ENCODE measurements at regions not wholly inside any gene's neighbourhood (a gene's known extent, or its start where the extent isn't known, plus 50 kb on each side); places are given as distances from the start of the nearest gene placed in this dataset.

GRCh38 chr4:36477861-36478260, 196.4 kb downstream of the DTHD1 start:
- no peaks in the 10 kb centered on the region for H3K36me3 Mint-ChIP-seq (ENCODE audit: low read depth)
- H3K4me1 ChIP-seq (ENCODE audit: insufficient read depth, low read length) = no peaks in the 10 kb centered on the region
- POLR2A ChIA-PET = no interaction called here
- no peak for DNase-seq
- H3K36me3 ChIP-seq (ENCODE audit: insufficient read depth, low read length) = no peaks in the 10 kb centered on the region
- no peaks in the 10 kb centered on the region for H3K9me3 Mint-ChIP-seq
- no peak overlapping the region for H3K4me3 ChIP-seq (ENCODE audit: low read length)
- no peak for TF ChIP-seq CTCF (IDR thresholded peaks at IDR 0.05)
- peaks cover 23% of the 10 kb centered on the region for H3K27me3 Mint-ChIP-seq
- H3K27ac ChIP-seq (ENCODE audit: low read depth in 1 of 2, low read length in 2 of 2) = no peak overlapping the region
- H3K27ac Mint-ChIP-seq = no peak overlapping the region
- no peak for ATAC-seq (ENCODE audit: poor library complexity)
- no peak overlapping the region for H3K4me3 Mint-ChIP-seq
- peaks cover 0 to 6% of the 10 kb centered on the region in 2 experiments for H3K27me3 ChIP-seq (ENCODE audit: control insufficient read depth in 1 of 2, insufficient read depth in 2 of 2, low read length in 2 of 2)
- H3K4me1 Mint-ChIP-seq (ENCODE audit: low read depth) = no peaks in the 10 kb centered on the region
- H3K9me3 ChIP-seq (ENCODE audit: control insufficient read depth in 1 of 2, insufficient read depth in 1 of 2, low read length in 2 of 2) = no peaks in the 10 kb centered on the region
- intact Hi-C loops (cut with DNase I, micrococcal nuclease) = no loop called here
- CTCF ChIA-PET = no interaction called here

- DNase-seq (no peak), ATAC-seq (ENCODE audit: poor library complexity) (no peak)
- H3K4me3 ChIP-seq (ENCODE audit: low read length) = no peak overlapping the region
- no peak overlapping the region for H3K27ac Mint-ChIP-seq
- H3K9me3 Mint-ChIP-seq = no peaks in the 10 kb centered on the region
- H3K27me3 Mint-ChIP-seq = peaks cover 20% of the 10 kb centered on the region
- no peaks in the 10 kb centered on the region for H3K36me3 Mint-ChIP-seq (ENCODE audit: low read depth)
- no peaks in the 10 kb centered on the region for H3K9me3 ChIP-seq (ENCODE audit: control insufficient read depth in 1 of 2, insufficient read depth in 1 of 2, low read length in 2 of 2)
- no peak overlapping the region for H3K27ac ChIP-seq (ENCODE audit: low read depth in 1 of 2, low read length in 2 of 2)
- no peak overlapping the region for H3K4me3 Mint-ChIP-seq
- intact Hi-C loops (cut with DNase I, micrococcal nuclease) = no loop called here
- ChIA-PET POLR2A (no interaction called here), CTCF (no interaction called here)
- H3K4me1 Mint-ChIP-seq (ENCODE audit: low read depth) = no peaks in the 10 kb centered on the region
- H3K4me1 ChIP-seq (ENCODE audit: insufficient read depth, low read length) = no peaks in the 10 kb centered on the region
- peaks cover 0 to 6% of the 10 kb centered on the region in 2 experiments for H3K27me3 ChIP-seq (ENCODE audit: control insufficient read depth in 1 of 2, insufficient read depth in 2 of 2, low read length in 2 of 2)
- no peak for TF ChIP-seq CTCF (IDR thresholded peaks at IDR 0.05)
- no peaks in the 10 kb centered on the region for H3K36me3 ChIP-seq (ENCODE audit: insufficient read depth, low read length)
Measured at GRCh38 chr4:36485885-36486284, 204.5 kb downstream of the DTHD1 start.

GRCh38 chr4:36489798-36490197, 208.4 kb downstream of the DTHD1 start:
- H3K27me3 Mint-ChIP-seq = peaks cover 12% of the 10 kb centered on the region
- no peaks in the 10 kb centered on the region for H3K36me3 Mint-ChIP-seq (ENCODE audit: low read depth)
- ChIA-PET CTCF (no interaction called here), POLR2A (no interaction called here)
- no peaks in the 10 kb centered on the region for H3K4me1 ChIP-seq (ENCODE audit: insufficient read depth, low read length)
- H3K27ac ChIP-seq (ENCODE audit: low read depth in 1 of 2, low read length in 2 of 2) = no peak overlapping the region
- no peaks in the 10 kb centered on the region for H3K9me3 Mint-ChIP-seq
- no peaks in the 10 kb centered on the region for H3K27me3 ChIP-seq (ENCODE audit: control insufficient read depth in 1 of 2, insufficient read depth in 2 of 2, low read length in 2 of 2)
- H3K9me3 ChIP-seq (ENCODE audit: control insufficient read depth in 1 of 2, insufficient read depth in 1 of 2, low read length in 2 of 2) = no peaks in the 10 kb centered on the region
- intact Hi-C loops (cut with DNase I, micrococcal nuclease) = no loop called here
- ATAC-seq (ENCODE audit: poor library complexity) = no peak
- DNase-seq = no peak
- H3K36me3 ChIP-seq (ENCODE audit: insufficient read depth, low read length) = no peaks in the 10 kb centered on the region
- no peak overlapping the region for H3K27ac Mint-ChIP-seq
- no peaks in the 10 kb centered on the region for H3K4me1 Mint-ChIP-seq (ENCODE audit: low read depth)
- no peak for TF ChIP-seq CTCF (IDR thresholded peaks at IDR 0.05)
- no peak overlapping the region for H3K4me3 ChIP-seq (ENCODE audit: low read length)
- H3K4me3 Mint-ChIP-seq = no peak overlapping the region

All from CD4-positive, alpha-beta T cell (primary cell).